ENCODE measurements at regions not wholly inside any gene's neighbourhood (a gene's known extent, or its start where the extent isn't known, plus 50 kb on each side); places are given as distances from the start of the nearest gene placed in this dataset.

DNA sequence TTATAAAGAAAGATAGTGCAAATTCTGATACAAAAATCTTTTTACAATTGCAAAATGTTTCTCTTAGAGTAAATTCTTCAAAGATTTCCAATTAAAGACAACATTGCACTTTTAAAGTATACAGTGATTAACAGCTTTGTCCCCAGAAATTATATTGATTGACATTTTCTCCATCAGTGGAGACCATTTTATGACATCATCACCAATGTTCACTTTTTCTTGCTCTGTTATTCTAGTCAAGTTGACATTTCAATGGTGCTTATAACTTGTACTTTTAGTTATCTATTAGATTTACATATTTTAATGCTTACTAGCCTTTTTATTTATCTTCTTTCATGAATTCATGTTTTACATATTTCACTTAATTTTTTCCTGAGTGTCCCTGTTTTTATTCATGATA lies 524.8 kb downstream of the HAO1 start:
- DNase-seq (ENCODE audit: low read depth) = no peak

DNA sequence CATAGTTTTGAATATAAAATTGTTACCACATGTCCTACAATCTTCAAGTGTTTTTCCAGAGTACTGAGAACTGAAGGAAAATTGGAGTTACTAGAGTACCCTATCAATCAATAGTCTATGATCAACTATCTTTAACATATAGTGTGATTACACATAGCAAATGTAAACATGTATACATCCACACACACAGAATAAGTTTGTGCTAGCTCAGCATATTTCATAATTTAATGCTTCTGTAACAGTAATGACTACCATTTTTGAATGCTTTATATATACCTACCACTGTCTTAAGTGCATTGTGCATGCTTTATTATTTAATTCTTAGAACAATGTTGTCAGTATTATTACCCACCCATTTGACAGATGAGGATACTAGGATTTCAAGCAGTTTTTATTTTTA lies 523.9 kb downstream of the HAO1 start:
- no peak for DNase-seq (ENCODE audit: low read depth)

DNA sequence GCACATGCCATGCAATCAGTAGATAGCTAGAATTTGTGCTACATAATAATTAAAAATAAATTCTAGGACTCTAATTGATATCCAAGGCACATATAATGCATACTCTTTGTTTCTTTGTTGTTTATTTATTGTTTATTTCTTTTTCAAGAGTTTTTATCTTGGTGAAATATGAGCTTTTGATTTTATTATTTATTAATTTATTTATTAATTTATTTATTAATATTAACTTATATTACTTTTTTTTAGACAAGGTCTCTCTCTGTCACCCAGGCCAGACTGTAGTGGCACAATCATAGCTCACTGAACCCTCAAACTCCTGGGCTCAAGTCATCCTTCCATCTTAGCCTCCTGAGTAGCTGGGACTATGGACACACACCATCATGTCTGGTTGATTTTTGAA lies 519.9 kb downstream of the HAO1 start:
- DNase-seq (ENCODE audit: low read depth) = no peak

DNA sequence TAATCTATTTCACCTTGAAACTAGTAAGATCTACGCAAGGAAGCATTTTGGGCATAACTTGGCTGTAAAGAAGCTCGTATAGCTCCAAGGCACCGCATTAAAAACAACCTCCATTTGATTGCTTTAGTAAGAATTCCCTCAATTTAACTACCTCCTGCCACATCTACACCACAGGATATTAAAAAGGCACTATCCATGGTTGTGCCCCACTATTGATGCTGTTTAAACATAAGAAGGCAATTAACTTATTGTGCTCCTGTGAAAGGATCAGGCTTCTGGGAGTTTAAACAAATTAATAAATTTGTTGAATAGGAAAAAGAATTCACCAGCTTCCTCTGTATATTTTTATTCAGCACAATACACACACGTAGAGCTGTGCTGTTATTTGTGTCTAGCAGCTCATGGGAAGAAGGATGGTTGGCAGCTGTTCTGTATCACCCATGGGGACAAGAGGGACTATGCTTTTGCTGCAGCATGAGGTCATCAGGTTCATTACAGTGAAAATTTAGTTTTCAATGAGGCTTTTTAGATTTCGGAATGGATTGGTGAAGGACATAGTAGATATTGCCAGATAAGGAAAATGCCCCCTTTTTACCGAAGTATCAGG lies 513.3 kb downstream of the HAO1 start:
- no peak for DNase-seq (ENCODE audit: low read depth)

DNA sequence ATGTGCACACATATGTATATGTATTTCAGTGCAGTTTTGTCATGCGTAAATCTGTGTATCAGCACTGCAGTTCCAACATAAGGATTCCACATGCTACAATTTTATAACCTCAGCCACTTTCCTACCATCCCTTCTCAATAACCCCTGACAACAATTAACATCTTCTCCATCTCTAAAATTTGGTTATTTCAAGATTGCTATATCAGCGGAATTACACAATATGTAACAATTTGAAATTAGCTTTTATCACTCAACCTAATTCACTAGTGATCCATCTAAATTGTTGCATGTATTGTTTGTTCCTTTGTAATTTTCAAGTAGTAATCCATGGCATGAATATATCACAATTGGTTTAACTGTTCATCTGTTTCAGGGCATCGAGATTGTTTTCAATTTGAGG lies 511.3 kb downstream of the HAO1 start:
- DNase-seq (ENCODE audit: low read depth) = no peak

DNA sequence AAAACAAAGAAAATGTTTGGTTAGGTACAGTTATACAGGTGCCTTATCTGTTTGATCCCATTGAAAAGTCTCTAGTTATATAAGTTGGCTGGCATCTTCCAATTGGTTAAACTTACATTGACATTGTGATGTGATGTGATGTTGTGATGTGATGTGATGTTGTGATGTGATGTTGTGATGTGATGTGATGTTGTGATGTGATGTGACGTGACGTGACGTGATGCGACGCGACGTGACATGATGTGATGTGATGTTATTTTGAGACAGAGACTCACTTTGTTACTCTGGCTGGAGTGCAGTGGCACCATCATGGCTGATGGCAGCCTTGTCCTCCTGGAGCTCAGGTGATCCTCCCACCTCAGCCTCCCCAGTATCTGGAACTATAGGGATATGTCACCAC lies 507.6 kb downstream of the HAO1 start:
- DNase-seq (ENCODE audit: low read depth) = no peak

DNA sequence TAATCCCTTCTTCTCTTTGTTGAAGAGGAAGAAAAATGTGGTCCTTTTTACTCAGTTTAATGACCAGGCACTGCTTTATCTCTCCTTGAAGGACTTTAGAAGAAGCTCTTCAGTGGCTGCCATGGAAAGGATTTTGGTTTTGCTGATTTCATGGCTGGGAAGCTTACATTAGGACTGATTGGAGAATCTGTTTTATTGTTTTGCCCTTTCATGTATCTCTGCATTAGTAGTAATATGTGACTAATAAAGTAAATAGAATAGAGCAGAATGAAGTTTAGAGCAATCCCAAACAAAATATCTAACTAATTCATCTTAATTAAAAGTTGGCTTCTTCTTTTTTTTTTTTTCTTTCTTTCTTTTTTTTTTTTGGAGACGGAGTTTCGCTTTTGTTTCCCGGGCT lies 502.9 kb downstream of the HAO1 start:
- DNase-seq (ENCODE audit: low read depth) = no peak

DNA sequence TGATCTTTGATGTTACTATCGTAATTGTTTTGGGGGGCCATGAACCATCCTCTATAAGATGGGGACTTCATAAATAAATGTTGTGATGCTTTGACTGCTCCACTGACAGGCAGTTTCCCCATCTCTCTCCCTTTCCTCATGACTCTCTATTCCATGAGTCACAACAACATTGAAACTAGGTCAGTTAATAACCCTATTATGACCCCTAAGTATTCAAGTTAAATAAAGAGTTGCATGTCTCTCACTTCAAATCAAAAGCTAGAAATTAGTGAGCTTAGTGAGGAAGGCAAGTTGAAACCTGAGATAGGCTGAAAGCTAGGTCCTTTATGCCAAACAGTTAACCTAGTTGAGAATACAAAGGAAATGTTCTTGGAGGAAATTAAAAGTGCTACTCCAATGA lies 491.0 kb downstream of the HAO1 start:
- DNase-seq (ENCODE audit: low read depth) = no peak

DNA sequence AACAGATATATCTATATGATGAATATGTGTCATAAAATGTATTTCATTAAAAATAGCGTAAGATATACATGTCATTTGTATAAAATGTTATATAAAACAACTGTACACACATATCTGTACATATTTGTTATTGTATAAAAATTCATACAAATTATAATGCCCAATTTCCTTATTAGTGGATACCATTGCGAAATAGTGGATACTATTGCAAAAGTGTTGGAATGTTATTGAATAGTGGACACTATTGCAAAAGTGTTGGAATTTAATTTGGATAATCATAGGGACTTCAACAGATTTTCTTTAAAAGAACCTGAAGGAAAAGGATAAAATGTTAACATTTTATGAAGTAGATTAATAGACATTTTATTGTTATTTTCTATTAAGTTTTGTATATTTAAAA lies 487.4 kb downstream of the HAO1 start:
- no peak for DNase-seq (ENCODE audit: low read depth)

DNA sequence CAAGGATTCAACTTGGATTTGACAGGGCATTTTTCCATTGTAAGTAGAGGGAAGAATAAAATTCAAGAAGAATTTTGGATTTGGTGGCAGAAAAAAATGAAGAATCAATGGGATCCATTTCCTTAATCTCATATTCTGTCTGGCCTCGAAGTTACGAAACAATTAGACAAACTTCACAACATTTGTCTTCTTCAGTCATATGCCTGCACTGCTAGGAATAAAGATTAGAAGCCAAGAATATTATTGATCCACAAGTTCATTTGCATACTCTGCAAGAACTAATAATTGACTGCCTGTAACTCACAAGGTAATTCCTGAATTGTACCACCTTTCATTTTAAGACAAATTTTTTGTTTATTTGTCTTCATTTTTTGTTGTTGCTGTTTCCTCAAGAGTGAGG lies 486.2 kb downstream of the HAO1 start:
- no peak for DNase-seq (ENCODE audit: low read depth)

DNA sequence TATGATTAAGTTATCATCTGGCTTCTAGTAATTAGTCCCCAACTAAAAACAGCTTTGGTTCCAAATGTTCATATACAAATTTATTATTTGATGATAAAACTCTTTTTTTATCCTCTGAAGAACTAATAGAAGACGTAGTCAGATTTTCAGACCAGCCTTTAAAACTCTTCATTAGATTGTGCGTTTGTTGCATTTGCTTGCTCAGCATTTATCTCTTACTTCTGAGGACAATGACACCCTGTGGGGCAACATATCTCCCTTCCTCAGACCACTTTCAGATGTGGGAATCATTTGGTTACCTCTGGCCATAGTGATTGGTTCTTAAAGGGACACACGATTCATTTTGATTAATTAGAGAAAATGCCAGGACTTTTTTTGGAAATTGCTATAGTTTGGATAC lies 481.8 kb downstream of the HAO1 start:
- no peak for DNase-seq (ENCODE audit: low read depth)

DNA sequence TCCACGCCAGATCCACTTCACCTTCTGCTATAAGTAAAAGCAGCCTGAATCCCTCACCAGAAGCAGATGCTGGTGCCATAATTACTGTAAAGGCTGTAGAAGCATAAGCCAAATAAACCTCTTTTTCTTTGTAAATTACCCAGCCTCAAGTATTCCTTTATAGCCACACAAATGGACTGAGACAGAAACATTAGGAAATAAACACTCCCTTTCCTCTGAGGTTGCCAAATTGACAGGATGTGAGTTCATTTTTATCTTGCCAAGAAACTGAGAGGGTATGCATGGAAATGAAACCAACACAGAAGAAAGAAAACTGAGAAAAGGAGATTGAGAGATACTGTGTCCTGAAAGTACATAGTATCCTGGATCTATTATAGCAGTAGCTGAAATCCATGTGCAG lies 481.2 kb downstream of the HAO1 start:
- no peak for DNase-seq (ENCODE audit: low read depth)

DNA sequence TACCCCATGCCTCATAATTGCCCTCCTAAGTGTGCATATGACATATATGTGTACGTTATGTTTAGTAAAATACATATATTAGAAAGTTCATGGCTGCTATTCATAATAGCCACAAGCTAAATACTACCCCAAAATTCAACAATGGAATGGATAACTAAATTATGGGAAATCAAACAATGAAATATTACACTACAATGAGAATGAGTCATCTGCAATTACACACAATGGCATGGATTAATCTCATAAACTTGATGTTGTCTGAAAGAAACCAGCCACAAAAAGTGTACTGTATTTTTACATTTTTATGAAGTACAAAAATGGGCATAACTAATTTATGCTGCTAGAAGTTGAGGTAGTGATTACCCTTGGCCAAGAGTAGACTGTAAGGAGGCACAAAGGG lies 477.0 kb downstream of the HAO1 start:
- no peak for DNase-seq (ENCODE audit: low read depth)

DNA sequence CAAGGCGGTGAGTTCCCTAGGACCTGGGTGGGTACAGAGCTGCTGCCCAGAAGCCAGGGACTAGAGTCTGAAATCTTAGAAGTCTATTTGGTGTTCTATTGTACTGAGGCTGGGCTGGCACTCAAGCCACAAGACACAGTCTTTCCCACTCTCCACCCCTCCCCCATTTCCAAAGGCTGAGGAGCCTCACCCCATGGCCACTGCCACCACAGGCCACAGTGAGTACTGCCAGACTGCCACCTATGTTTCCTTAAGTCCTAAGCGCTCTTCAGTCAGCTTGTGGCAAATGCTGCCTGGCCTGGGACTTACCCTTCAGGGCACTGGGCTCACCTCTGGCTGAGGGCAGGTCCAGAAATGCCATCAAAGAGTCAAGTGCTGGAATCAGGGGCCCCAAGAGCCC lies 469.3 kb downstream of the HAO1 start:
- DNase-seq (ENCODE audit: low read depth) = no peak

DNA sequence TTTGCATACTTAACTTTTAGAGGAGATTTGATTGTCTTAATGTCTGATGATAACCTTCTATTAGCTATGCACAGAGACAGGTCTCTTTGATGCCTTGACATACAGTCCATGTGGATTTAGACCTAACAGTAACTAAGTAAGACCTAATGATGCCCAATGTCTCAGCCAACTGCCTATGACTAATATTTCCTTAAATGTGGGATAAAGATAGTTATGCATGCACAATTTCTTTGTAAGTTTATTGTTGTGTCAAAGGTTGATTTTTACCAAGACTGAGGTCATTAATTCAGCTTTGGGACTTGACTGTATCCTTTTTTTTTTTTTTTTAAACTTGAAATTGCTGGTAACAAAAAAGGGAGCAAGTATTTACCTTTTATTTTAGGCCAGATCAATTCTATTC lies 450.0 kb downstream of the HAO1 start:
- DNase-seq (ENCODE audit: low read depth) = no peak

DNA sequence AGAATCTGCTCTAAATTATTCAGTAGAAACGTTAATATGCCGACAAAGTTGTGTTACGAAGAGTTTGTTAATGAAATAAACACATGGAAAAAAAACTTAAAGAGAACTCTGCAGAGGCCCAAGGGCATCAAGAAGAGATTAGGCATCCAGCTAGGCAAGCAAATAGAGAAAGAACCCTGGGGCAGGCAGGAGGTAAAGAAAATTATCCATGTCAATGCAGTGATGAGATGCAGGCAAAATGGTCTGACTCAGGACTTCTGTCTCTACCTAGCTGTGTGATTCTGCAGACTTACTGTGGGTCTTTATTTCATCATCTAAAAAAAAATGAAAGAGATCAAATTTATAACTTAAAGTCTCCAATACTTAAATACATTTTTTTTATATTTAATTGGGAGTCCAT lies 448.0 kb downstream of the HAO1 start:
- no peak for DNase-seq (ENCODE audit: low read depth)

DNA sequence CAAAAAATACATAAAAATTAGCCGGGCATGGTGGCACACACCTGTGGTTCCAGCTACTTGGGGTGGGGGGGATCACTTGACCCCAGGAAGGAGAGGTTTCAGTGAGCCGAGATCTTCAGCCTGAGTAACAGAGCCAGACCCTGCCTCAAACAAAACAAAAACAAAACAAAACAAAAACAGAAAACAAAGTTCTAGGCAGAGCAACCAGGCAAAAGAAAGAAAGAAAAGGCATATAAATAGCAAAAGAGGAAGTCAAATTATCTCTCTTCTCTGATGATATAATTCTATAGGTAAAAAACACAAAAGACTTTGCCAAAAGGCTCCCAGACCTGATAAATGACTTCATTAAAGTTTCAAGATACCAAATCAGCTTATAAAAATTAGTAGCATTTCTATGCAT lies 446.9 kb downstream of the HAO1 start:
- no peak for DNase-seq (ENCODE audit: low read depth)

DNA sequence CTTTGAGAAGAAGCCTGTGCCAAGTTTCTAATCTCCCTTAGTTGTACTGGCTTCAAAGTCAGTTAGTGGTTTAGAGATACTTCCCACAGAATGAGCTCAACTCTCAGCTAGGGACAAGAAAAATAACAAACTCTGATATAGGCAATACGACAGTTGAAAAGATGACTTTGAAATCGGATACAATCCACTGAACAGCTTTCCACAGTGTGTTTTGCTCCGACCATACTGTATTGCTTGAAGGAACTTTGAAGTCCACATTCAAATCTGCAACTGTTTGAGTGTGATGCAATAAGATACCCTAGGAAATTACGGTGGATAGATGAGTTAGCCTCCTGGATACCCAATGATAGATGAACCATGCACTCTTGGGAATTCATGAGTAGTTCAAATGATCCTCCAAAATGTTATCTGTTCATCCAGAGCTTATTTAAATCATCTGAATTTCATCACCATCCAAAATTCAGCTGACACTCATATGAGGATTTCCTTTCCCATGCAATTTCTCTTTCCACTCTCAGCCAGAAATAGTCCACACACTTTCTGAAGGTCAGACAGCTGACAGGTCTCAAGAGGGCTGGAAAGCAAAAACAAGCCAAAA lies 443.8 kb downstream of the HAO1 start:
- no peak for DNase-seq (ENCODE audit: low read depth)

DNA sequence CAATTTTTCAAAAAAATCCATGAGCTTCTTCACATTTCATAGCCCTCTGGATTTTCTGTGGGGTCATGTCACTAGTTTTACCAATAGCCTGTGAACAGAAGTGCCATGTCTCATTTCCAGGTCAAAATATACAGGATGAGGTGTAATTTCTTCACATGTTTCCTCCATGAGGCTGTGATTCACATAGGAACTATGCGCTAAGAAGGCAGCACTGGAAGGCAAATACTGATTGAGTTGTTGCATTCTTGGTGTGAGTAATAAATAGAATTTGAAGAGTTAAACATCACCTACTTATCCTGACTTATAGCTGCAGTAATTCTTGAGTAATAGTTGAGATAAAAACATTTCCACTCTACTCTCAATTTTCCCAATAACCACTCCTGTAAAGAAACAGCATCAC lies 442.3 kb downstream of the HAO1 start:
- no peak for DNase-seq (ENCODE audit: low read depth)

DNA sequence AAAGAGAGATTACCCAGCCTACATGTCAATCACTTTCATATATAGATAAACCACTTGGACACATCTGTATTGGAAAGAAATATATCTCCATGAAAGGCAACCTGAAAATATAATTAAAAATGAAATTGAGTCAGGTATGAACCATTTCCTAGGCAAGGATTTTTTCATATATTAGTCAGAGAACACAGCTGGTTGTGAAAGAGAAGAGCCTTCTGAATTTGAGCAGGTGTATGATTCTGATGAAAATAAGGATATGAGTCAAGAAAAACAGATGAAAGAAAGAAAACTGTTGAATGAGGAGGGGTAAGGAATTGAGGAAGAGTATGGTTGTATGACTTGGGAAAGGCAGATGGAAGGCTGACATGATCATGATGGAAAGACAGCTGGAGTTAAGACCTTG lies 441.1 kb downstream of the HAO1 start:
- DNase-seq (ENCODE audit: low read depth) = no peak

DNA sequence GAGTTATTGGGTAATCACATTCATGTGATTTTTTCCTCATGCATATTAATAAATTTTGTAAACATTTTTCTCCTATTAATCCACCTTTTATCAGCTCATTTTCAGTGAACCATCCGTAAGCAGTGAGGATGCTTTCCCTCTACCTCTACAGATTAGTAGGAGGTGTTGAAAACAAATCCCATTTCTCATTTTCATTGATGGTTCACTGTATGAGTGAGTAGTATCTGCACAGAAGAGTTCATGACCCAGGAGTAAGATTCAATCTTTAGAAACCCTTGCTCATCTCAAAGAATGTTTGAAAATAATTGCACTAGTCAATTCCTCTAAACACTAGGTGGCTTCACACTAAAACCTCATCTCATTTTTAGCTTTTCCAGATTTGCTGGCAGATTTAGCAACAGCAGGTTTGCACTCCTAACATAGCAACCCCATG lies 440.0 kb downstream of the HAO1 start:
- no peak for DNase-seq (ENCODE audit: low read depth)

DNA sequence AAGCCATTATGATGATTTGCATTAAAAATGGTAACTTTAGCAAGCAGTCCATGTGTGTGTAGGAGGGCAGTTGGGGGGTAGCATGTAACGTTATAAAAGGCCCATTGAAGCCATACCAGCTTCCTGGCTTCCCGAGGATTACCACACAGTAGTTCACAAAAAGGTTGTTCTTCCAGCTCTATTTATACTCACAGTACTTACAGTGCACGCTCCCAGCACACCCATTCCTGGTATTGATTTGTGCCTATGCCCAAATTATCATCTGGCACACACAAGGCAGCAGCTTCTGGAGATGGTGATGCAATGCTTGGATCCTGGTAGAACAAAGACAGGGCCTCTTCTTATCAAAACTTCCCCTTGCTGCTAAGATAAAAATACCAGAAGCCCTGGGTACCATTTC lies 436.8 kb downstream of the HAO1 start:
- no peak for DNase-seq (ENCODE audit: low read depth)

DNA sequence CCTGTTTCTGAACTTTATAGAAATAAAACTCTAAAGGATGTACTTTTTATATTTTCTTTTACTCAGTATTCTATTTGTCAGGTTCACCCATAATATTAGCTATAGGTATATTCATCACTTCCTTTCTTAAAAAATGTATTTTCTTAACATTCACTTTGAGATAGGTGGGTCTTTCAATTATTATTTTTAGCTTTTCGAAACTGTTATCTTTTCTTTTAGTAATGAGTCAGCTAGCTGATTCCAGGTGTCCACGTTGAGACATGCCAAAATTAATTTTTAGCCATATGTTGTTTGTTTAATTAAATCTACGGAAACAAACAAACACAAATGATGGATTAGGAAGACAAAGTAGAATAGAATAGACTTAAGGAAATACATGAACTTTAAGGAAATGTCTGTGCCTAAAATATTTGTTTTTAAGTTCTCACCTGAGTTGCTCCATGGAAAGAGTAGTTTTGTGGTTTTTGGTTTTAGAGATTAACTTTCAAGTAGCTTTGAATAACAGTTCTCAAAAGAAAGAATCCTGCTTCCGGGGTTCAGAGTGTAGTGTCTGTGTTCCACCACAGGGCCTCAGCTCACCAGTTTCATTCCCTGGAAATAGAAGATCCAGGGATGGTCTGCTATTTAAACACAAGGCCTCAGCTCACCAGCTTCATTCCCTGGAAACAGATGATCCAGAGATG lies 435.0 kb downstream of the HAO1 start:
- no peak for DNase-seq (ENCODE audit: low read depth)

DNA sequence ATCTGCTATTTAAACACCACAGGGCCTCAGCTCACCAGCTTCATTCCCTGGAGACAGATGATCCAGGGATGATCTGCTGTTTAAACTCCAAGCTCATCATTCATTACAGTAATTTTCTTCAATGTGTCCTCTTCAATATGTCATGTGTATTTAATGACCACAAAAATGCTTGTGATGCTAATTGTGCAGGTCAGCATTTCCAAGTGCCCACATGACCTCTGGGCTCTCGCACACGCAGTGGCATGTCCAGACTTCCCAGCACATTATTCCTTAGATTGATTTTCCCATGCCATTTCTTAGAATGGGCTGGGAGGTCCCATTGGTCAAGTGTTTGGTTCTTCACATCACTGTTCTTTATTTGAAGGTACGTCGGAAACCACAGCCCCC lies 434.4 kb downstream of the HAO1 start:
- DNase-seq (ENCODE audit: low read depth) = no peak
